GM21825 (cell line): ENCODE measurements at regions not wholly inside any gene's neighbourhood (a gene's known extent, or its start where the extent isn't known, plus 50 kb on each side); places are given as distances from the start of the nearest gene placed in this dataset.
"Not testable (repeated sequence)": the region's sequence is repeated elsewhere in the genome, so short reads cannot be mapped to it uniquely, and the experiment has no call there.

Experiments used
- ATAC-seq: cut with Tn5 transposase; IDR thresholded peaks from one replicate; pipeline ENCODE4 v1.9.1; 2021; ENCODE audit warnings: mild to moderate bottlenecking, moderate library complexity; ENCODE audit not compliant: unreplicated experiment

DNA sequence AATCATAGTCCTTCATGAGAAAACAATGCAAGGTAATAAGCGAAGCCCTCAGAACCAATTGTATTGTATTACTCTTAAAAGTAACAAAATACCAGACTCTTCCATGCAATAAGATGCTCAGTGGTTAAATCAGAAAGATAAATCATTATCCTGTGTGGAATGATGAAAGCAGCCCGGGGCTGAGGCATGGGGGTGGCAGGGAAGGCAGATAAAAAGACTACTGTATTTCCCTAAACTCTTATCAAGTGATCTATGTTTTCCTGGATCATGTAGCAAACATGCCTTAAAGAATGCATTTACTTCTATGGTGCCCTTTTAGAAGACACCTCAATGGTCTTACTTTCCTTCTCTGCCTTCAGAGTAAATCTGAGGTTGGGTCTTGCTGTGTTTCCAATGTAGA lies 105.6 kb upstream of the DAPK1 start:
- ATAC-seq: no peak

- no peak for ATAC-seq
Measured at GRCh38 chr9:87393706-87394230, 103.9 kb upstream of the DAPK1 start.

- no peak for ATAC-seq
Measured at GRCh38 chr9:87395804-87396479, 101.7 kb upstream of the DAPK1 start.

GRCh38 chr9:87401681-87402080 lies 96.0 kb upstream of the DAPK1 start:
- ATAC-seq: no peak

DNA sequence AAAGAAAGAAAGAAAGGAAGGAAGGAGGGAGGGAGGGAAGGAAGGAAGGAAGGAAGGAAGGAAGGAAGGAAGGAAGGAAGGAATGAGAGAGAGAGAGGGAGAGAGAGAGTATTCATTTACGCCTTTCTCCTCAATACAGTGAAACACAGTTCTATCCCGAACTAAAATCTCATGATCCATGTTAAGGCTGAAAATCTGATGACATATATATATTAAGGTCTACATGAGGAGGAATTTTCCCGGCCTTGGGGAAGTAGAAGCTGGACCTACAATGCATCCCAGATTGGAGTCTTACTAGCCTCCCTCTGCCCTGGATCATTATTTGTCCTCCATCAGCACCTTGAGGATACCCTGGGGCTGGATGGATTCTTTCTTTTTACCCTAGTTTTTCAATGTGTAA lies 95.1 kb upstream of the DAPK1 start:
- ATAC-seq: no peak

GRCh38 chr9:87405677-87406542 lies 91.8 kb upstream of the DAPK1 start:
- ATAC-seq: no peak

DNA sequence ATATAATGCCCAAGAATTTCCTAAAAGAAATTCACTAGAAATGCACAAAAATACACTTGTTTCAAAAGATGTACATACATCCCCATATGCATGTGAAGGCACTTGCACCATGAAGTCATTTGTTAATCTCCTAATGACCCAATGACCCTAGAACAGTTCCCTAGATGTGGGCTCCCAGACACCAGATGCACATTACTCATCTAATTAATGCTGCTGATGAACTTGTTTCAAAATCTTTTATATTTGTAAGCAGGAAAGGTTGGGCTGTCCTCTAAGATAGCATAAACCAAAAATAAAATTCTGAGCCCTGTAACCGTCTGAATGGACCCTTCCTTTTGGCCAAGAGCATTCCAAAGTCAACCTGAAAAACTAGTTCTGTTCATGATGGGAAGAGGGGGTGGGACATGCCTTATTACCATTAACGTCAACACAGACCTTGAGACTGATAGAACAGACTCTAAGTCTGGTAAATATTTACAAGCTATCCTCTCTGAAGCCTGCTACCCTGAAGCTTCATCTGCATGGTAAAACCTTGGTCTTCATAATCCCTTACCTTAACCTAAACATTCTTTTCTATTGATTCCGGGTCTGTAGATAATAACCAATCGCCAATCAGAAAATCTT lies 91.0 kb upstream of the DAPK1 start:
- ATAC-seq: no peak

- ATAC-seq: not testable (repeated sequence)
Measured at GRCh38 chr9:87410047-87411005, 87.3 kb upstream of the DAPK1 start.

DNA sequence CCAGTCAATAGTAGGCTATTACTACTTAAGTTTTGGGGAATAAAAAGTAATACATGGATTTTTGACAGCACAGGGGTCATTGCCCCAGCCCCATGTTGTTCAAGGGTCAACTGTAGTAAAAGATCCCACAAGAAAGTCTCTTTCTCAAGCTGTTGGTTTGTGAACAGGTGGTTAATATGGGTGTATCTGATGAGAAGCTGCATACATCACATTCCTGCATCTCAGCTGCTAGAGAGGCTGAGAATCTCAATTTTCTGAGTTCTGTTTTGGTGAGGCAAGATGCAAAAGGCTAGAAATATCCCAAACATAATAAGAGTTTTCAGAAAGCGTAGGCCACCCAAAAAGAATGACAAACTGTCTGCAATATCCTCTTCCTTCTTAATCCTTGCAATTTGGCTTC lies 76.8 kb upstream of the DAPK1 start:
- no peak for ATAC-seq

DNA sequence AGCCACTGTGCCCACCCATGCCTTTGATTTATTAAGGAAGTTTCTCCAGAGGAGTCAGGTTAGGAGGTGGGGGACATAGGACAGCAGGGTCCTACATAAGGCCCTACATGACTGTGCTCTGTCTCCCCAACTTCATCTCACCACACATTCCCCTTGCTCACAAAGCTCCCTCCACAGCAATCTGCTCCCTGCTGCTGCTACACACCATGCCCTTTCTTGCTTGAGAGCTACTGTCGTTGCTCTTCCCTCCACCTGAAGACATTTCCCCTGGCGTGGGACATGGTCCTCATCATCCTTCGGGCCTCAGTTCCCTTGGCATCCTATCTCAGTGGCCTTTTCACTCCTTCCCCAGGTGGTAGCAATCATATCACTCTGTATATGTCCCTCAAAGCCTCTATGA lies 75.9 kb upstream of the DAPK1 start:
- ATAC-seq: no peak

DNA sequence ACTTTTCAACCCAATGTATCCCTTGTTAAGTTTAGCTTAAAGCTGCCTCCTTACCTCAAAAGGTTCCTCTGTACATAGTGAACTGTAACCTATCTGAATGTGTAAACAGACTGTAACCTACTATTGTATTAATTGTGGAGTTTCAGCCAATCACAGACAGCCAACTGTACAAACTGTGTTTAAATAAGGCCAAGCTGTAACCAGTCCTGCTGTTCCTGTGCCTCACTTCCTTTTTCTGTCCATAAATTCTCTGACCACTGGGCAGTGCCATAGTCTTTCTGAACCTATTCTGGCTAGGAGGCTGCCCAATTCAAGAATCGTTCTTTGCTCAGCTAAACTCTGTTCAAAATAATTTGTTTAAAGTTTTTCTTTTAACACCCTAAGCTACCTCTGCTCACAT lies 74.7 kb upstream of the DAPK1 start:
- no peak for ATAC-seq

GRCh38 chr9:87423885-87424284 lies 73.8 kb upstream of the DAPK1 start:
- ATAC-seq: not testable (repeated sequence)

GRCh38 chr9:87425202-87425601 lies 72.5 kb upstream of the DAPK1 start:
- no peak for ATAC-seq

DNA sequence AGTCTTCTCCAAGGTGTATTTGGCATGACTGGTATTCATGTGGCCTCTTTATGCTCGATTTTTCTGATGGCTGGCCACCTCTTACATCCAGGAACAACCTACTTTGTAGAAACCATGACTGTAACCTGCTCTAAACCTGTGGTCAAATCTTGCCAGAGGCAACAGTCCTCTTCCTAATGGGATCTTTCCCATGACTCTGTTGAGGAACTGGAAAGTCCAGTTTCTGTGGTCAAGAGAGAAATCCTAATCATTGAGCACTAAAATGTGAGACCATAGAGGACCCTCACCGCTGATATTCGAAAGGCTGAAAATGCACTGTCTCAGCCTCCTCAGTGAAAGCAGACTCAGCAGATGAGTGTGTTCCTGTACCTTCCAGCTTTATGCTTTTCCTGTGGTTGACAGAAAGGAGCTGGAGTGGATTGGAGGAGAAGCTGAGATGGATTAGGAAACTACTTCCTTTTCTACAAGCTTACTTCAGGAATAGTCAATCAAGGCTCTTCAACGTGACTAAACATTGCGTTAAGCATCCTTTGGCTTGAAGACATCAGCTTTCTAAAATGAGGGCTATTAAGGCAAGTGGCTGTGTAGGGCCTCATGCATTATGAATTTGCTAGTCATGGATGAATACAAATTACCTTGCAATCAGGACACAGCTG lies 69.7 kb upstream of the DAPK1 start:
- ATAC-seq: no peak

DNA sequence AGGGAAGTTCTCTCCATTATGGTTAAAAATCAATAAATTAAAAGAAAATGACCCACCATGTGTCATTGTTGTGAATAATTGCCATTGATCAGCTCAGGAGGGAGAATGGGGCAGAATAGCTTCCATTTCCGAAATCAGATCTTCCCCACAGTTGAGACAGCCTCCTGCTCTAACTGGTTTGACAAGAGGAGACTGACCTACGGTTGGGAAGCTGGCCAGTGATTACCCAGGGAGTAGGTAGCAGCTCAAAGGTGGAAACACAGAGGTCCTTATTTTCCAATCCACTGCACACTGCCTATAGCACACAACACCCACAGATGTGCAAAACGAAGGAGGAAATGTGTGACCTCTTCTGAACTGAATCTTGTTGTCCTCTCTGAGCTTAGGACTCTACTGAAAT lies 69.0 kb upstream of the DAPK1 start:
- ATAC-seq: no peak

DNA sequence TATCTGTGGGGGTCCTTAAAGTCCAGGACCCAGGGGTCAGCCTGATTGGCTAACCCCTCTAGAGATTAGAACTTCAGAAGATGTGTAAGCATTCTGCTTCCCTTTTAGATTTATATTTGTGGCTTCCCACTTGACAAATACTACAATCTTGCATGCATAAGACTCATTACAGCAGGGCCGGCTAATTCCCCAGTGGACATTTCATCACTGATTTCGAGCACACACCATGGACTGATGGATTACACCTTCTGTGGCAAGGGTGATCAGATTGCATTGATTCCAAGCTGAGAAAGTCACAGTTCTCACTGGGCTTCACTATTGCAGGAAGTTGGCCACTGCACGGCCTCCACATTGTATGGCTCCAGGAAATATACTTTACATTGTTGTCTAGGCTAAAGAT lies 65.8 kb upstream of the DAPK1 start:
- ATAC-seq: no peak

DNA sequence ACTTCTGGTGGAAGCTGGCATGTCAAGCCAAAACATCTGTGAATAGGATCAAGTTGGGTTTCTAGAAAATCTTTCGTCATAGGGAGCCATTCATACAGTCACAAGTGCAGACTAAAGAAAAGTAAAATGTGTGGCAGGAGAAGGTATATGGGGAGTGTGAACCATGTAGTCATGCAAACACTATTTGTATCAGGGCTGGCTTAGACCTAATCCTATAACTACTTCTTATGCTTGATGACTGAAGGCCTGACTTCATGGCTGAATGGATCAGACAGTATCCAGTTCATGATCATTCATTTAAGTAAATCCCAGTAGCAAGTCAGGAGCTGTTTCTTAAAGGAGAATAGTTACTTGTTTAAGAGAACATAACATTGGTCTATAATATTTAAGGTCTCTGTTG lies 63.8 kb upstream of the DAPK1 start:
- ATAC-seq: no peak

- ATAC-seq: no peak
Measured at GRCh38 chr9:87434366-87434765, 63.3 kb upstream of the DAPK1 start.

DNA sequence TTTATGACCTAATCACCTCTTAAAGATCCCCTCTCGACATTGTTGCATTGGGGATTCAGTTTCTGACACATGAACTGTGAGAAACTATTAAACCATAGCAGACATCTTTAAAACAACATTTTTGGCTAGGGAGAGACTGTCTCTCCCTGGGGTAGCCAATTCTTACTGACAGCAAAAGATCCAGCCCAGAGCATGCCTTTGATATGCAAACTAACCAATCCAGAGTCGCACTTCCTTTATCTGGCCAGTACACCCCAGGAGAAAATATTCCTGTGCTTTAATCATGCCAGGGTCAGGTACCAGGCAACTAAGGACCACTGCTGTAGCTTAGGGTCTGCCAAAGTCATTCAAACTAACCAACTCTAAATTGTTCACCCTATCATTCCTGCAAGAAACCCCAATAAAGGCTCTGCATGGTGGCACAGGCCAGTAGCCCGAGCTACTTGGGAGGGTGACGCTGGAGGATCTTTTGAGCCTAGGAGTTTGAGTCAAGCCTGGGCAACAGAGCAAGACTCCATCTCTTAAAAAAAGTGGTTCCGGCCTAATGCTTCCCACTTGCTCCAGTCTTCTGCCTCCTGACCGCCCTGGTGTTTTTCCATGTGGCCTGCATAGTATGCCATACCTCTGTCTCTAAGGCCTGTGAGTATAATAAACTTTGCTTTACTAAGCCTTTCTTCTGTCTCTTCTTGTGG lies 62.3 kb upstream of the DAPK1 start:
- no peak for ATAC-seq

- no peak for ATAC-seq
Measured at GRCh38 chr9:87436716-87437115, 61.0 kb upstream of the DAPK1 start.
